ENCODE measurements at regions not wholly inside any gene's neighbourhood (a gene's known extent, or its start where the extent isn't known, plus 50 kb on each side); places are given as distances from the start of the nearest gene placed in this dataset.
A peak's percentile ranks its signal among the peaks of the same experiment; 100 is the strongest.

- TF ChIP-seq CSRNP3 (CRISPR knock-in tag; IDR thresholded peaks at IDR 0.05) (no peak), ZC3H10 (CRISPR knock-in tag; IDR thresholded peaks at IDR 0.05) (no peak), ZNF565 (CRISPR knock-in tag; conservative IDR thresholded peaks at IDR 0.05; ENCODE audit: low read depth) (no peak), CREB5 (CRISPR knock-in tag; IDR thresholded peaks at IDR 0.05; ENCODE audit: low read depth) (no peak), ISL1 (CRISPR knock-in tag; IDR thresholded peaks at IDR 0.05) (no peak), TSHZ2 (CRISPR knock-in tag; IDR thresholded peaks at IDR 0.05) (no peak), BACH2 (CRISPR knock-in tag; IDR thresholded peaks at IDR 0.05; ENCODE audit: borderline replicate concordance) (no peak)
Measured at GRCh38 chr19:5255602-5256231, 84.9 kb downstream of the PTPRS start (continued).

- no peak for ATAC-seq
Measured at GRCh38 chr19:5254944-5255343, 85.7 kb downstream of the PTPRS start.

GRCh38 chr19:5254543-5254942 lies 86.1 kb downstream of the PTPRS start:
- ATAC-seq, result no peak
- TF ChIP-seq ESRRG (CRISPR knock-in tag; IDR thresholded peaks at IDR 0.05) (no peak), RARB (CRISPR knock-in tag; IDR thresholded peaks at IDR 0.05) (no peak), ZNF8 (CRISPR knock-in tag; IDR thresholded peaks at IDR 0.05) (no peak), ZNF565 (CRISPR knock-in tag; conservative IDR thresholded peaks at IDR 0.05; ENCODE audit: low read depth) (no peak), ARNTL (CRISPR knock-in tag; IDR thresholded peaks at IDR 0.05; ENCODE audit: borderline replicate concordance, low read depth) (no peak)

More at GRCh38 chr19:5254944-5255343, 85.7 kb downstream of the PTPRS start:
- TF ChIP-seq BACH2 (CRISPR knock-in tag; IDR thresholded peaks at IDR 0.05; ENCODE audit: borderline replicate concordance) (no peak), SNAI2 (CRISPR knock-in tag; IDR thresholded peaks at IDR 0.05) (no peak), CREB5 (CRISPR knock-in tag; IDR thresholded peaks at IDR 0.05; ENCODE audit: low read depth) (no peak), TOX (CRISPR knock-in tag; IDR thresholded peaks at IDR 0.05; ENCODE audit: borderline replicate concordance) (no peak), ZNF70 (CRISPR knock-in tag; IDR thresholded peaks at IDR 0.05) (no peak), CSRNP3 (CRISPR knock-in tag; IDR thresholded peaks at IDR 0.05) (no peak), ZNF565 (CRISPR knock-in tag; conservative IDR thresholded peaks at IDR 0.05; ENCODE audit: low read depth) (peak; percentile 77)

- ATAC-seq, result no peak
- no peak for TF ChIP-seq GLIS3 (CRISPR knock-in tag; IDR thresholded peaks at IDR 0.05)
- TF ChIP-seq ZNF70 (CRISPR knock-in tag; IDR thresholded peaks at IDR 0.05), result no peak
- no peak for TF ChIP-seq OSR1 (CRISPR knock-in tag; IDR thresholded peaks at IDR 0.05)
- TF ChIP-seq TCF4 (CRISPR knock-in tag; IDR thresholded peaks at IDR 0.05; ENCODE audit: borderline replicate concordance), result no peak
- no peak for TF ChIP-seq ZNF565 (CRISPR knock-in tag; conservative IDR thresholded peaks at IDR 0.05; ENCODE audit: low read depth)
Measured at GRCh38 chr19:5253406-5254110, 87.1 kb downstream of the PTPRS start.
